GM23248 (cell line): ENCODE measurements at regions not wholly inside any gene's neighbourhood (a gene's known extent, or its start where the extent isn't known, plus 50 kb on each side); places are given as distances from the start of the nearest gene placed in this dataset.

Experiments
- EZH2 ChIP-seq: fragments of 200-600 bp; sonication (generic); IDR thresholded peaks from 2 replicates; pipeline ENCODE4 v1.6.1; 2018; ENCODE audit warnings: antibody characterized with exemption, mild to moderate bottlenecking; ENCODE audit not compliant: insufficient read depth, poor library complexity, severe bottlenecking
- EZH2phosphoT487 ChIP-seq: fragments of 200-600 bp; sonication (generic); IDR thresholded peaks from 2 replicates; pipeline ENCODE4 v1.6.1; 2018; ENCODE audit warnings: antibody characterized with exemption, moderate library complexity, mild to moderate bottlenecking, low read depth; ENCODE audit not compliant: insufficient read depth

DNA sequence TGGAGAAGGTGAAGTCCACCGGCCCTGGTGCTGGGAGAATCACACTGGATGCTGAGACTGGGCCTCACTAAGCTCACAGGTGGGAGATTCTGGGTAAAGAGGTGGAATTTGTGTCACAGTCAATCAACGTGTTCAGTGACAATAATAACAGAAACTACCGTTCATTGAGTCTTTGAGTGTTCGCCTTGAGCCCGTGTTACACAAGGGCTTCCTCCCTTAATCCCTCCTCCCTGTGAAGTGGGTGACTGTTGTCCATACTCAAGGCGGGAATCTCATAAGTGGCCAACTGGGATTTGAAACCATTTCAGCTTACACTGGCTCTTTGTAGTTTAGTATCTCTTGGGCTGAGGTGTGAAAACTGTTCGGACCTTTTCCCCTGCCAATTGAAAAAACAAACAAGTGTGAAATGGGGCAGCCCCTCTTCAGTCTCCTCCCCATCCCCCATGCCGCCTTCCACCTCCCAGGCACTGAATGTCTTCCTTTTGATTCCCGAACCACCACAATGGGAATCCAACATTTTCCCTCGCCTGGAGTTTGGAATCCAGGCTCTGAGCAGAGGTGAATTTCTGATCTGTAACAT, 502.4 kb downstream of the MIAT start:
- TF ChIP-seq EZH2 (no peak), EZH2phosphoT487 (no peak)
